H1 (cell line): ENCODE measurements at regions not wholly inside any gene's neighbourhood (a gene's known extent, or its start where the extent isn't known, plus 50 kb on each side); places are given as distances from the start of the nearest gene placed in this dataset.

Source experiments
- CTCF ChIA-PET: fragments of 300-600 bp; sonication (Branson Sonifier 250); formaldehyde crosslinking; loops from one replicate; lab custom pipeline; 2021; ENCODE audit not compliant: partially characterized antibody; lab: Charles Lee
- POLR2A ChIA-PET: fragments of 300-600 bp; sonication (Branson Sonifier 250); formaldehyde crosslinking; loops from one replicate; lab custom pipeline; 2021; ENCODE audit warnings: inconsistent platforms; ENCODE audit not compliant: partially characterized antibody; lab: Charles Lee
- DNase-seq, 2 experiments: peaks; one replicate each; pipeline versions ENCODE4 v3.0.0 to v3.0.0-alpha.2; 2010 to 2022; ENCODE audit warnings: low spot score in 2 of 2, low read depth in 1 of 2, mixed read lengths in 1 of 2
- FAIRE-seq: peaks from 2 replicates; lab custom pipeline; 2011; peaks lifted over from hg19 to GRCh38; lab: Jason Lieb, UNC
- H2AFZ ChIP-seq: 2 replicates; pipeline ENCODE4 v1.8.1; 2012; ENCODE audit warnings: low read length, inconsistent platforms
- H2AK5ac ChIP-seq: 2 replicates; pipeline ENCODE4 v1.6.1; 2013; ENCODE audit warnings: low read depth, low read length
- H2BK120ac ChIP-seq: replicated peaks from 2 replicates; pipeline ENCODE3; 2013; ENCODE audit warnings: low read depth, low read length, inconsistent platforms
- H2BK12ac ChIP-seq: 2 replicates; pipeline ENCODE4 v1.6.1; 2013; ENCODE audit warnings: low read depth, low read length
- H2BK15ac ChIP-seq: 2 replicates; pipeline ENCODE4 v1.6.1; 2013; ENCODE audit warnings: low read length
- H2BK20ac ChIP-seq: 2 replicates; pipeline ENCODE4 v1.6.1; 2013; ENCODE audit warnings: low read length
- H2BK5ac ChIP-seq: 2 replicates; pipeline ENCODE4 v1.6.1; 2013; ENCODE audit warnings: low read depth, low read length
- H3K14ac ChIP-seq: 2 replicates; pipeline ENCODE4 v1.6.1; 2013; ENCODE audit warnings: inconsistent platforms; ENCODE audit not compliant: insufficient read length
- H3K18ac ChIP-seq: 2 replicates; pipeline ENCODE4 v1.6.1; 2013; ENCODE audit warnings: low read length; ENCODE audit errors: extremely low read depth
- H3K23ac ChIP-seq: 2 replicates; pipeline ENCODE4 v1.6.1; 2013; ENCODE audit warnings: inconsistent platforms; ENCODE audit not compliant: insufficient read length
- H3K23me2 ChIP-seq: 2 replicates; pipeline ENCODE4 v1.6.1; 2013; ENCODE audit warnings: low read depth, low read length
- H3K27ac ChIP-seq: 2 replicates; pipeline ENCODE4 v1.6.1; 2011; ENCODE audit warnings: low read depth, low read length, inconsistent platforms
- H3K27me3 ChIP-seq, 4 experiments: replicated peaks in 1 of 4; 1 replicate in 1 of 4; 2 replicates in 3 of 4; pipeline versions ENCODE4 v1.6.1 to v1.8.1; 2011 to 2013; ENCODE audit warnings: low read length in 3 of 4, mild to moderate bottlenecking in 3 of 4, inconsistent platforms in 2 of 4, mixed read lengths in 2 of 4, moderate library complexity in 1 of 4; ENCODE audit not compliant: control insufficient read depth in 3 of 4, insufficient read depth in 3 of 4; ENCODE audit errors: extremely low read depth in 1 of 4
- H3K36me3 ChIP-seq, 4 experiments: 2 replicates each; pipeline versions ENCODE4 v1.6.1 to v1.8.1; 2011 to 2013; ENCODE audit warnings: mild to moderate bottlenecking in 4 of 4, low read length in 3 of 4, moderate library complexity in 2 of 4, control low read depth in 1 of 4, inconsistent platforms in 1 of 4; ENCODE audit not compliant: insufficient read depth in 4 of 4, control insufficient read depth in 2 of 4
- H3K4ac ChIP-seq: replicated peaks from 2 replicates; pipeline ENCODE3; 2013; ENCODE audit warnings: low read length, low read depth, mixed read lengths, inconsistent platforms; ENCODE audit not compliant: insufficient read length
- H3K4me1 ChIP-seq, 4 experiments: replicated peaks in 1 of 4; 1 replicate in 1 of 4; 2 replicates in 3 of 4; pipeline versions ENCODE4 v1.6.1 to v1.8.1; 2011 to 2013; ENCODE audit warnings: low read length in 3 of 4, inconsistent platforms in 2 of 4, mixed read lengths in 1 of 4; ENCODE audit not compliant: insufficient read depth in 4 of 4, control insufficient read depth in 3 of 4
- H3K4me2 ChIP-seq, 2 experiments: 2 replicates each; pipeline versions ENCODE4 v1.6.1 to v1.8.1; 2011 to 2013; ENCODE audit warnings: low read depth in 2 of 2, low read length in 2 of 2, control low read depth in 1 of 2, inconsistent platforms in 1 of 2, mild to moderate bottlenecking in 1 of 2; ENCODE audit not compliant: insufficient read depth in 1 of 2
- H3K4me3 ChIP-seq, 4 experiments: fragments of 200-600, 300-600 bp in 1 of 4; sonication (generic), shearing (Covaris generic), sonication (Bioruptor Twin) in 1 of 4; 2 replicates each; pipeline versions ENCODE4 v1.5.1 to v1.8.1; 2011 to 2016; ENCODE audit warnings: low read length in 4 of 4, low read depth in 3 of 4, control low read depth in 2 of 4, inconsistent platforms in 2 of 4, mild to moderate bottlenecking in 2 of 4, mixed read lengths in 1 of 4, moderate library complexity in 1 of 4; ENCODE audit not compliant: insufficient read depth in 2 of 4; ENCODE audit errors: extremely low read depth in 1 of 4
- H3K56ac ChIP-seq: replicated peaks from 2 replicates; pipeline ENCODE3; 2013; ENCODE audit warnings: low read depth, mild to moderate bottlenecking, mixed read lengths, low read length, inconsistent platforms; ENCODE audit not compliant: insufficient read length
- H3K79me1 ChIP-seq: 2 replicates; pipeline ENCODE4 v1.6.1; 2013; ENCODE audit warnings: low read depth, low read length, control low read depth
- H3K79me2 ChIP-seq, 2 experiments: 2 replicates each; pipeline versions ENCODE4 v1.6.1 to v1.8.1; 2012 to 2013; ENCODE audit warnings: low read length in 2 of 2, mild to moderate bottlenecking in 2 of 2, inconsistent platforms in 1 of 2; ENCODE audit not compliant: insufficient read depth in 2 of 2, control insufficient read depth in 1 of 2
- H3K9ac ChIP-seq, 4 experiments: replicated peaks in 1 of 4; 1 replicate in 1 of 4; 2 replicates in 3 of 4; pipeline versions ENCODE4 v1.6.1 to v1.8.1; 2011 to 2013; ENCODE audit warnings: low read depth in 3 of 4, low read length in 3 of 4, control low read depth in 2 of 4, mild to moderate bottlenecking in 2 of 4, moderate library complexity in 2 of 4, inconsistent platforms in 1 of 4; ENCODE audit errors: extremely low read depth in 1 of 4
- H3K9me3 ChIP-seq, 2 experiments: 2 replicates each; pipeline versions ENCODE4 v1.6.1 to v1.8.1; 2012 to 2013; ENCODE audit warnings: mild to moderate bottlenecking in 2 of 2, moderate library complexity in 2 of 2, control low read depth in 1 of 2, inconsistent platforms in 1 of 2, low read depth in 1 of 2, low read length in 1 of 2, mixed read lengths in 1 of 2; ENCODE audit not compliant: insufficient read depth in 2 of 2
- H4K20me1 ChIP-seq, 2 experiments: replicated peaks in 1 of 2; 2 replicates each; pipeline versions ENCODE3 to v1.8.1; 2011 to 2013; ENCODE audit warnings: inconsistent platforms in 2 of 2, low read length in 2 of 2, mild to moderate bottlenecking in 1 of 2; ENCODE audit not compliant: insufficient read depth in 2 of 2, control insufficient read depth in 1 of 2
- H4K5ac ChIP-seq: 2 replicates; pipeline ENCODE4 v1.6.1; 2013; ENCODE audit warnings: low read length, low read depth, mixed read lengths, inconsistent platforms; ENCODE audit not compliant: insufficient read length
- H4K8ac ChIP-seq: 2 replicates; pipeline ENCODE4 v1.8.0; 2013; ENCODE audit warnings: mild to moderate bottlenecking, moderate library complexity, low read length, inconsistent platforms; ENCODE audit not compliant: insufficient read depth; ENCODE audit errors: extremely low read depth
- H4K91ac ChIP-seq: replicated peaks from 2 replicates; pipeline ENCODE3; 2013; ENCODE audit warnings: low read length, mixed read lengths, inconsistent platforms; ENCODE audit not compliant: insufficient read length
- ATF3 ChIP-seq: IDR thresholded peaks from 2 replicates; pipeline ENCODE4 v1.6.1; 2011; ENCODE audit warnings: low read depth, mild to moderate bottlenecking, low read length; ENCODE audit not compliant: insufficient read depth
- CBX8 ChIP-seq: fragments of 300-800, 300-1000 bp; sonication (generic); IDR thresholded peaks from 2 replicates; pipeline ENCODE4 v1.7.1; 2016; ENCODE audit warnings: low read depth, low read length, borderline replicate concordance
- CEBPB ChIP-seq: IDR thresholded peaks from 2 replicates; pipeline ENCODE4 v1.6.1; 2012; ENCODE audit warnings: low read depth, low read length
- CHD2 ChIP-seq: IDR thresholded peaks from 2 replicates; pipeline ENCODE4 v1.6.1; 2012; ENCODE audit warnings: low read length, improper control_type of control experiment
- GABPA ChIP-seq: IDR thresholded peaks from 2 replicates; pipeline ENCODE4 v1.6.1; 2011; ENCODE audit warnings: mild to moderate bottlenecking, low read length, moderate library complexity, borderline replicate concordance; ENCODE audit not compliant: insufficient read depth
- MAFK ChIP-seq: IDR thresholded peaks from 2 replicates; pipeline ENCODE4 v1.6.1; 2012; ENCODE audit warnings: low read depth, mild to moderate bottlenecking, improper control_type of control experiment, low read length
- POLR2AphosphoS5 ChIP-seq: IDR thresholded peaks from 2 replicates; pipeline ENCODE4 v1.6.1; 2011; ENCODE audit warnings: low read depth, low read length
- RAD21 ChIP-seq, 2 experiments: IDR thresholded peaks in 1 of 2; conservative IDR thresholded peaks in 1 of 2; 2 replicates each; pipeline ENCODE4 v1.6.1; 2011; ENCODE audit warnings: low read depth in 2 of 2, low read length in 2 of 2, improper control_type of control experiment in 1 of 2, inconsistent platforms in 1 of 2, mild to moderate bottlenecking in 1 of 2, moderate library complexity in 1 of 2
- SP1 ChIP-seq: IDR thresholded peaks from 2 replicates; pipeline ENCODE4 v1.6.1; 2011; ENCODE audit warnings: low read depth, low read length
- TAF7 ChIP-seq: optimal IDR thresholded peaks from 2 replicates; pipeline ENCODE3; 2011; ENCODE audit warnings: low read depth, mild to moderate bottlenecking, inconsistent platforms, low read length, moderate library complexity, borderline replicate concordance
- TEAD4 ChIP-seq: IDR thresholded peaks from 2 replicates; pipeline ENCODE4 v1.6.1; 2012; ENCODE audit warnings: low read depth, low read length, inconsistent platforms, mixed read lengths
- WGBS, 2 experiments: shearing (Covaris generic) in 1 of 2; methylation state at CpG; one replicate each; pipeline versions ENCODE4 v1.1.6 to v1.1.7; 2013 to 2015; ENCODE audit warnings: low lambda C conversion rate in 2 of 2, mixed read lengths in 2 of 2, inconsistent platforms in 1 of 2, low coverage in 1 of 2, missing lambda C conversion rate in 1 of 2; ENCODE audit not compliant: insufficient replicate concordance in 2 of 2, insufficient coverage in 1 of 2, insufficient read length in 1 of 2; ENCODE audit errors: extremely low coverage in 1 of 2, missing lambda C conversion rate in 1 of 2; 5-methylcytosine and 5-hydroxymethylcytosine counted together

- Histone ChIP-seq H3K4ac (no peak overlapping the region), H3K27me3 (no peaks in the 10 kb centered on the region), H2BK20ac (no peak overlapping the region), H4K8ac (no peak overlapping the region), H3K4me2 (no peak overlapping the region), H3K79me1 (no peaks in the 10 kb centered on the region), H2AFZ (no peak overlapping the region), H2BK5ac (no peak overlapping the region), H3K23ac (no peak overlapping the region), H3K27ac (no peak overlapping the region), H3K79me2 (no peaks in the 10 kb centered on the region), H3K23me2 (no peaks in the 10 kb centered on the region), H3K4me3 (no peak overlapping the region), H4K5ac (no peak overlapping the region), H2BK12ac (no peak overlapping the region), H3K36me3 (no peaks in the 10 kb centered on the region), H3K9ac (no peak overlapping the region), H3K14ac (no peak overlapping the region), H3K56ac (no peak overlapping the region), H2BK15ac (no peak overlapping the region), H3K18ac (no peak overlapping the region), H4K91ac (no peak overlapping the region), H2AK5ac (no peak overlapping the region), H2BK120ac (no peak overlapping the region), H3K4me1 (no peaks in the 10 kb centered on the region), H3K9me3 (no peaks in the 10 kb centered on the region), H4K20me1 (no peaks in the 10 kb centered on the region)
- FAIRE-seq (no peak), DNase-seq (no peak)
- 92% methylated on average over 3 of the region's 3 CpGs; no CpG with 5 or more reads in 1 of the 2 experiments for WGBS, 2 experiments
- CTCF ChIA-PET = no interaction called here
- POLR2A ChIA-PET = no interaction called here
- TF ChIP-seq ATF3 (no peak), GABPA (no peak), TAF7 (no peak), SP1 (no peak), CBX8 (no peak), TEAD4 (no peak), CHD2 (no peak), MAFK (no peak), CEBPB (no peak), RAD21 (IDR thresholded peaks at IDR 0.05 in 1 of 2, conservative IDR thresholded peaks at IDR 0.05 in 1 of 2; ENCODE audit: low read depth in 2 of 2, low read length in 2 of 2) (no peak), POLR2AphosphoS5 (no peak)
Measured at GRCh38 chr18:2144811-2145210, 426.5 kb downstream of the METTL4 start.
